ENCODE measurements at regions not wholly inside any gene's neighbourhood (a gene's known extent, or its start where the extent isn't known, plus 50 kb on each side); places are given as distances from the start of the nearest gene placed in this dataset.
"Not testable (repeated sequence)": the region's sequence is repeated elsewhere in the genome, so short reads cannot be mapped to it uniquely, and the experiment has no call there.

- TF ChIP-seq, protein P1, sequence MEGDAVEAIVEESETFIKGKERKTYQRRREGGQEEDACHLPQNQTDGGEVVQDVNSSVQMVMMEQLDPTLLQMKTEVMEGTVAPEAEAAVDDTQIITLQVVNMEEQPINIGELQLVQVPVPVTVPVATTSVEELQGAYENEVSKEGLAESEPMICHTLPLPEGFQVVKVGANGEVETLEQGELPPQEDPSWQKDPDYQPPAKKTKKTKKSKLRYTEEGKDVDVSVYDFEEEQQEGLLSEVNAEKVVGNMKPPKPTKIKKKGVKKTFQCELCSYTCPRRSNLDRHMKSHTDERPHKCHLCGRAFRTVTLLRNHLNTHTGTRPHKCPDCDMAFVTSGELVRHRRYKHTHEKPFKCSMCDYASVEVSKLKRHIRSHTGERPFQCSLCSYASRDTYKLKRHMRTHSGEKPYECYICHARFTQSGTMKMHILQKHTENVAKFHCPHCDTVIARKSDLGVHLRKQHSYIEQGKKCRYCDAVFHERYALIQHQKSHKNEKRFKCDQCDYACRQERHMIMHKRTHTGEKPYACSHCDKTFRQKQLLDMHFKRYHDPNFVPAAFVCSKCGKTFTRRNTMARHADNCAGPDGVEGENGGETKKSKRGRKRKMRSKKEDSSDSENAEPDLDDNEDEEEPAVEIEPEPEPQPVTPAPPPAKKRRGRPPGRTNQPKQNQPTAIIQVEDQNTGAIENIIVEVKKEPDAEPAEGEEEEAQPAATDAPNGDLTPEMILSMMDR (IDR thresholded peaks at IDR 0.05; ENCODE audit: insufficient read depth, missing control alignments), result no peak
- no peak for DNase-seq (ENCODE audit: insufficient read length, low spot score)
These were observed 1082.6 kb upstream of the EPHA6 start for GRCh38 chr3:95731753-95732152.

GRCh38 chr3:95733336-95733735 is 1081.1 kb upstream of the EPHA6 start:
- no peak for DNase-seq (ENCODE audit: insufficient read length, low spot score)
- no peak for FAIRE-seq
- TF ChIP-seq, protein P1 (IDR thresholded peaks at IDR 0.05; ENCODE audit: insufficient read depth, missing control alignments), result no peak

More at GRCh38 chr3:95731753-95732152, 1082.6 kb upstream of the EPHA6 start:
- no peak for FAIRE-seq

- TF ChIP-seq, protein P1 (IDR thresholded peaks at IDR 0.05; ENCODE audit: insufficient read depth, missing control alignments), result no peak
- FAIRE-seq (no peak), DNase-seq (ENCODE audit: insufficient read length, low spot score) (no peak)
These were observed 1076.3 kb upstream of the EPHA6 start for GRCh38 chr3:95738045-95738444.

DNA sequence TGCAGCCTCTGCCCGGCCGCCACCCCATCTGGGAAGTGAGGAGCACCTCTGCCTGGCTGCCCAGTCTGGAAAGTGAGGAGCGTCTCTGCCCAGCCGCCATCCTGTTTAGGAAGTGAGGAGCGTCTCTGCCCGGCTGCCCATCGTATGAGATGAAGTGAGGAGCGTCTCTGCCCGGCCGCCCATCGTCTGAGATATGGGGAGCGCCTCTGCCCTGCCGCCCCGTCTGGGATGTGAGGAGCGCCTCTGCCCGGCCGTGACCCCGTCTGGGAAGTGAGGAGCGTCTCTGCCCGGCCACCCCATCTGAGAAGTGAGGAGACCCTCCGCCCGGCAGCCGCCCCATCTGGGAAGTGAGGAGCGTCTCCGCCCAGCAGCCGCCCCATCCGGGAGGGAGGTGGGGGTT is 1069.5 kb upstream of the EPHA6 start:
- FAIRE-seq; DNase-seq (ENCODE audit: insufficient read length, low spot score): not testable (repeated sequence)

DNA sequence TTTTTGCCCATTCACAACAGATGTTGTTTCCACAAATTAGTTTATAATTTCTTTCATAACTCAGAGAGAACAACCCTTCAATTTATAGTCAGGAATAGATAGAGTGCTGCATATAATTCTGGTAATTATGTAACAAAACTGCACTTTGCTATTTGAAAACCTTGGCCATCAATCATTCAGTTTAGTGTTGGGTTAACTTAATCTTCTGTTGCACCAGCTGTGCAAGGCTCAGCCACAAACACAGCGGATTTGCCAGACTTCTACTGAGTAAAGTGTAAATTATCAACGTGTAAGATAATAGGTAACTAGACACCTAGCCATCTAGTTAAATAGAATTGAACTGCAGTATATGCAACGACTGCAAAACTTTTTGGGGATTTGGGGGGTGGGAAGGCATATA is 1064.3 kb upstream of the EPHA6 start:
- TF ChIP-seq, protein P1 (IDR thresholded peaks at IDR 0.05; ENCODE audit: insufficient read depth, missing control alignments), result no peak
- no peak for FAIRE-seq
- no peak for DNase-seq (ENCODE audit: insufficient read length, low spot score)

DNA sequence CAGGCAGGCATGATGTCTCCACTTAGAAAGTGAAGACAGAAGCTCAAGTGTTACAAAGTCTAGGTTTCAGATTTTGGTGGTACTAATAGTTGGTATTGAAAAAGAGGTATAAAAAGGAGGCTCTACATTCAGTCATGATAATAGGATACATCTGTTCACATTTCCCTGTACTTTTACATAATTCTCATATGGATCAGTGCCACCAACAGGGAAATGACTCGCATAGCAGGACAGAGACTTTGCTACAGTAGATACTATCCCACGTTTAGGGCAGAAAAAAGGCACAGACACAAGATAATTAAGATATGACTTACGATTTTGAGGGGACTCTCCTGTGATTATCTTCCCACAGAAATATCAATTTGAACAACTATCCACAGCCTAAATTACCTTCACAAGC is 1062.9 kb upstream of the EPHA6 start:
- TF ChIP-seq, protein P1 (IDR thresholded peaks at IDR 0.05; ENCODE audit: insufficient read depth, missing control alignments), result no peak
- FAIRE-seq, result no peak

GRCh38 chr3:95752199-95752598 is 1062.2 kb upstream of the EPHA6 start:
- TF ChIP-seq, protein P1 (IDR thresholded peaks at IDR 0.05; ENCODE audit: insufficient read depth, missing control alignments), result no peak
- FAIRE-seq, result no peak
- DNase-seq (ENCODE audit: insufficient read length, low spot score), result no peak

More for the DNA sequence above, 1062.9 kb upstream of the EPHA6 start:
- no peak for DNase-seq (ENCODE audit: insufficient read length, low spot score)

DNA sequence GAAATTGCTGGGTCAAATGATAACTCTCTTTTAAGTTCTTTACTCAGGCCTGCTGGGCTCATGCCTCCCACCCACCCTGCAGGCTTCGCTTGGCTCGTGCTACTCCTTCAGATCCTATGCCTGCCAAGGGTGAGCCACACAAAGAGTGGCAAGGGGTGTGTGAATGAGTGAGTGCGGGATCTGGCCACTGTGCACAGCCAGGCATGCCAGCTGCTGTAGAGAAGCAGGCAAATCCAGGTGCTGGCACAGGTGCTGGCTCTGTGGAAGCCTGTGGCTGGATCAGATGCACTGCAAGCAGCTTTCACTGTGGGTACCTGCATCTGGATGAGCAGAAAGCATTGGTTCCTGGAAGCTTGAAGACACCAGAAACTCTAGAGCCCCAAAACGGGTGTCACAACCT is 1055.7 kb upstream of the EPHA6 start:
- TF ChIP-seq, protein P1 (IDR thresholded peaks at IDR 0.05; ENCODE audit: insufficient read depth, missing control alignments), result no peak
- FAIRE-seq, result no peak

More for the DNA sequence above, 1055.7 kb upstream of the EPHA6 start:
- DNase-seq (ENCODE audit: insufficient read length, low spot score), result no peak
